ENCODE measurements at regions not wholly inside any gene's neighbourhood (a gene's known extent, or its start where the extent isn't known, plus 50 kb on each side); places are given as distances from the start of the nearest gene placed in this dataset.

GRCh38 chr6:82703230-82703629, 339.6 kb downstream of the TPBG start:
- H3K27me3 ChIP-seq: no peaks in the 10 kb centered on the region
- DNase-seq (ENCODE audit: low spot score in 2 of 2): no peak
- intact Hi-C loops (cut with DNase I): no loop called here
- TF ChIP-seq CTCF (IDR thresholded peaks at IDR 0.05): no peak
- H3K36me3 ChIP-seq: no peaks in the 10 kb centered on the region
- H3K9me3 ChIP-seq: peaks cover 0 to 6% of the 10 kb centered on the region in 2 donors
- H3K4me3 ChIP-seq: no peak overlapping the region
- H3K4me1 ChIP-seq: no peaks in the 10 kb centered on the region
- H3K27ac ChIP-seq: no peak overlapping the region

- Histone ChIP-seq H3K4me3 (no peak overlapping the region), H3K4me1 (no peaks in the 10 kb centered on the region), H3K36me3 (no peaks in the 10 kb centered on the region), H3K27ac (no peak overlapping the region), H3K9me3 (peaks cover 0 to 6% of the 10 kb centered on the region in 2 donors), H3K27me3 (no peaks in the 10 kb centered on the region)
- intact Hi-C loops (cut with DNase I): no loop called here
- DNase-seq (ENCODE audit: low spot score in 2 of 2): no peak
- TF ChIP-seq CTCF (IDR thresholded peaks at IDR 0.05): no peak
These were observed 340.4 kb downstream of the TPBG start for GRCh38 chr6:82704045-82704444.

- intact Hi-C loops (cut with DNase I): no loop called here
- Histone ChIP-seq H3K27me3 (no peaks in the 10 kb centered on the region), H3K4me1 (no peaks in the 10 kb centered on the region), H3K27ac (no peak overlapping the region), H3K36me3 (no peaks in the 10 kb centered on the region), H3K4me3 (no peak overlapping the region), H3K9me3 (peaks cover 0 to 6% of the 10 kb centered on the region in 2 donors)
- TF ChIP-seq CTCF (IDR thresholded peaks at IDR 0.05): no peak
- no peak for DNase-seq (ENCODE audit: low spot score in 2 of 2)
These were observed 342.0 kb downstream of the TPBG start for GRCh38 chr6:82705579-82705978.

- no peak for TF ChIP-seq CTCF (IDR thresholded peaks at IDR 0.05)
- Histone ChIP-seq H3K27ac (no peak overlapping the region), H3K4me1 (no peaks in the 10 kb centered on the region), H3K4me3 (no peak overlapping the region), H3K27me3 (no peaks in the 10 kb centered on the region), H3K9me3 (no peaks in the 10 kb centered on the region), H3K36me3 (no peaks in the 10 kb centered on the region)
- DNase-seq (ENCODE audit: low spot score in 2 of 2): no peak
- intact Hi-C loops (cut with DNase I): no loop called here
These were observed 347.6 kb downstream of the TPBG start for GRCh38 chr6:82711105-82711827.

GRCh38 chr6:82711971-82712370, 348.4 kb downstream of the TPBG start:
- no peaks in the 10 kb centered on the region for H3K4me1 ChIP-seq
- intact Hi-C loops (cut with DNase I): no loop called here
- H3K9me3 ChIP-seq: no peaks in the 10 kb centered on the region
- DNase-seq (ENCODE audit: low spot score in 2 of 2): no peak
- no peak overlapping the region for H3K27ac ChIP-seq
- H3K4me3 ChIP-seq: no peak overlapping the region
- no peaks in the 10 kb centered on the region for H3K27me3 ChIP-seq
- no peaks in the 10 kb centered on the region for H3K36me3 ChIP-seq
- TF ChIP-seq CTCF (IDR thresholded peaks at IDR 0.05): no peak

GRCh38 chr6:82712389-82712788, 348.8 kb downstream of the TPBG start:
- H3K27ac ChIP-seq: no peak overlapping the region
- no peaks in the 10 kb centered on the region for H3K4me1 ChIP-seq
- H3K9me3 ChIP-seq: no peaks in the 10 kb centered on the region
- no peaks in the 10 kb centered on the region for H3K27me3 ChIP-seq
- H3K36me3 ChIP-seq: no peaks in the 10 kb centered on the region
- no peak for TF ChIP-seq CTCF (IDR thresholded peaks at IDR 0.05)
- H3K4me3 ChIP-seq: no peak overlapping the region
- no peak for DNase-seq (ENCODE audit: low spot score in 2 of 2)
- intact Hi-C loops (cut with DNase I): no loop called here

Measured in ascending aorta (tissue), 2 donors.